Astrocyte of the cerebellum (primary cell): ENCODE measurements at regions not wholly inside any gene's neighbourhood (a gene's known extent, or its start where the extent isn't known, plus 50 kb on each side); places are given as distances from the start of the nearest gene placed in this dataset.

Experiments
- DNase-seq: peaks from one replicate; pipeline ENCODE4 v3.0.0-alpha.2; 2011; ENCODE audit warnings: low read depth
- H3K4me3 ChIP-seq: 2 replicates; pipeline ENCODE4 v1.5.1; 2011; ENCODE audit warnings: mild to moderate bottlenecking, low read depth, low read length, moderate library complexity
- CTCF ChIP-seq: IDR thresholded peaks from 2 replicates; pipeline ENCODE4 v1.5.1; 2012; ENCODE audit warnings: low read length, low read depth, moderate library complexity, mild to moderate bottlenecking; ENCODE audit errors: missing control alignments
- in situ Hi-C: cut with HindIII; loops from 2 replicates; pipeline ENCODE4 v1.10.0; 2017; ENCODE audit warnings: low sequenced_read_pairs

GRCh38 chr3:40741729-40742128 is 217.0 kb downstream of the ZNF621 start:
- no peak for DNase-seq
- no peak for TF ChIP-seq CTCF
- in situ Hi-C loops, result no loop called here
- H3K4me3 ChIP-seq, result no peak overlapping the region

GRCh38 chr3:40745381-40746106 is 220.8 kb downstream of the ZNF621 start:
- TF ChIP-seq CTCF, result no peak
- DNase-seq, result no peak
- H3K4me3 ChIP-seq, result no peak overlapping the region
- in situ Hi-C loops, result no loop called here

GRCh38 chr3:40751666-40752065 is 226.9 kb downstream of the ZNF621 start:
- no peak for DNase-seq
- no peak overlapping the region for H3K4me3 ChIP-seq
- no peak for TF ChIP-seq CTCF
- in situ Hi-C loops, result no loop called here

- no peak for TF ChIP-seq CTCF
- no peak overlapping the region for H3K4me3 ChIP-seq
- in situ Hi-C loops, result no loop called here
- no peak for DNase-seq
Observed at GRCh38 chr3:40752492-40752891, 227.7 kb downstream of the ZNF621 start.

GRCh38 chr3:40753291-40753770 is 228.6 kb downstream of the ZNF621 start:
- DNase-seq, result no peak
- in situ Hi-C loops, result no loop called here
- no peak for TF ChIP-seq CTCF
- H3K4me3 ChIP-seq, result no peak overlapping the region

GRCh38 chr3:40753951-40754350 is 229.2 kb downstream of the ZNF621 start:
- no peak for DNase-seq
- in situ Hi-C loops, result no loop called here
- TF ChIP-seq CTCF, result no peak
- no peak overlapping the region for H3K4me3 ChIP-seq
